HEK293 (cell line): ENCODE measurements at regions not wholly inside any gene's neighbourhood (a gene's known extent, or its start where the extent isn't known, plus 50 kb on each side); places are given as distances from the start of the nearest gene placed in this dataset.
A peak's percentile ranks its signal among the peaks of the same experiment; 100 is the strongest.

Experiments used
- AEBP2 ChIP-seq: fragments of 450-650 bp; formaldehyde crosslinking; IDR thresholded peaks from 2 replicates; pipeline ENCODE4 v1.5.1; 2016; ENCODE audit warnings: missing biosample characterization, missing genetic modification characterization, borderline replicate concordance
- HIC1 ChIP-seq: fragments of 450-650 bp; formaldehyde crosslinking; IDR thresholded peaks from 2 replicates; pipeline ENCODE4 v1.5.1; 2016; ENCODE audit warnings: missing biosample characterization, missing genetic modification characterization
- HOXA7 ChIP-seq: sonication (generic); formaldehyde crosslinking; IDR thresholded peaks from 2 replicates; pipeline ENCODE4 v1.8.1; 2022; ENCODE audit warnings: missing genetic modification reagents, borderline replicate concordance
- KLF10 ChIP-seq: fragments of 450-650 bp; IDR thresholded peaks from 2 replicates; pipeline ENCODE4 v1.5.1; 2018; ENCODE audit warnings: missing biosample characterization, mild to moderate bottlenecking, missing genetic modification characterization
- KLF8 ChIP-seq: fragments of 450-650 bp; formaldehyde crosslinking; IDR thresholded peaks from 2 replicates; pipeline ENCODE4 v1.5.1; 2016; ENCODE audit warnings: missing biosample characterization, missing genetic modification characterization
- OSR2 ChIP-seq: fragments of 450-650 bp; formaldehyde crosslinking; IDR thresholded peaks from 2 replicates; pipeline ENCODE4 v1.5.1; 2016; ENCODE audit warnings: missing biosample characterization, missing genetic modification characterization
- PATZ1 ChIP-seq: fragments of 450-650 bp; formaldehyde crosslinking; IDR thresholded peaks from 2 replicates; pipeline ENCODE4 v1.5.1; 2016; ENCODE audit warnings: missing biosample characterization, missing genetic modification characterization
- REPIN1 ChIP-seq: fragments of 450-650 bp; formaldehyde crosslinking; IDR thresholded peaks from 2 replicates; pipeline ENCODE4 v1.5.1; 2017; ENCODE audit warnings: missing biosample characterization, missing genetic modification characterization, low read depth
- REST ChIP-seq: fragments of 450-650 bp; formaldehyde crosslinking; IDR thresholded peaks from 2 replicates; pipeline ENCODE4 v1.5.1; 2016; ENCODE audit warnings: missing biosample characterization, missing genetic modification characterization
- SCRT1 ChIP-seq: fragments of 450-650 bp; formaldehyde crosslinking; IDR thresholded peaks from 2 replicates; pipeline ENCODE4 v1.5.1; 2016; ENCODE audit warnings: missing biosample characterization, missing genetic modification characterization, borderline replicate concordance
- SETDB1 ChIP-seq: IDR thresholded peaks from one replicate; pipeline ENCODE4 v1.6.1; 2017; ENCODE audit warnings: mild to moderate bottlenecking, low read length, moderate library complexity, mixed read lengths; ENCODE audit not compliant: insufficient read length
- SP3 ChIP-seq: fragments of 450-650 bp; formaldehyde crosslinking; IDR thresholded peaks from 2 replicates; pipeline ENCODE4 v1.5.1; 2016; ENCODE audit warnings: missing biosample characterization, missing genetic modification characterization
- TCF7L2 ChIP-seq: IDR thresholded peaks from 2 replicates; pipeline ENCODE4 v1.6.1; 2011; ENCODE audit warnings: low read depth, mild to moderate bottlenecking, inconsistent platforms, low read length, moderate library complexity, borderline replicate concordance
- ZBTB48 ChIP-seq: fragments of 450-650 bp; formaldehyde crosslinking; IDR thresholded peaks from 2 replicates; pipeline ENCODE4 v1.5.1; 2016; ENCODE audit warnings: missing biosample characterization, missing genetic modification characterization
- ZBTB7A ChIP-seq: fragments of 450-650 bp; formaldehyde crosslinking; IDR thresholded peaks from 2 replicates; pipeline ENCODE4 v1.5.1; 2016; ENCODE audit warnings: low read depth, missing biosample characterization, missing genetic modification characterization
- ZEB2 ChIP-seq: fragments of 450-650 bp; formaldehyde crosslinking; IDR thresholded peaks from 2 replicates; pipeline ENCODE4 v1.5.1; 2016; ENCODE audit warnings: missing biosample characterization, missing genetic modification characterization
- ZNF112 ChIP-seq: fragments of 450-650 bp; formaldehyde crosslinking; IDR thresholded peaks from 2 replicates; pipeline ENCODE4 v1.5.0; 2017; ENCODE audit warnings: missing biosample characterization, missing genetic modification characterization
- ZNF132 ChIP-seq: fragments of 450-650 bp; formaldehyde crosslinking; IDR thresholded peaks from 2 replicates; pipeline ENCODE4 v1.5.1; 2017; ENCODE audit warnings: missing biosample characterization, missing genetic modification characterization, borderline replicate concordance
- ZNF140 ChIP-seq: fragments of 450-650 bp; formaldehyde crosslinking; IDR thresholded peaks from 2 replicates; pipeline ENCODE4 v1.5.1; 2016; ENCODE audit warnings: missing biosample characterization, missing genetic modification characterization
- ZNF24 ChIP-seq: fragments of 450-650 bp; formaldehyde crosslinking; IDR thresholded peaks from 2 replicates; pipeline ENCODE4 v1.5.1; 2016; ENCODE audit warnings: missing biosample characterization, missing genetic modification characterization
- ZNF248 ChIP-seq: fragments of 450-650 bp; formaldehyde crosslinking; IDR thresholded peaks from 2 replicates; pipeline ENCODE4 v1.5.1; 2017; ENCODE audit warnings: missing biosample characterization, missing genetic modification characterization
- ZNF335 ChIP-seq: fragments of 450-650 bp; formaldehyde crosslinking; conservative IDR thresholded peaks from 2 replicates; pipeline ENCODE4 v1.5.1; 2016; ENCODE audit warnings: missing biosample characterization, missing genetic modification characterization
- ZNF341 ChIP-seq: fragments of 450-650 bp; formaldehyde crosslinking; IDR thresholded peaks from 2 replicates; pipeline ENCODE4; 2016; ENCODE audit warnings: low read depth, missing biosample characterization, missing genetic modification characterization
- ZNF48 ChIP-seq: fragments of 450-650 bp; formaldehyde crosslinking; IDR thresholded peaks from 2 replicates; pipeline ENCODE4 v1.5.1; 2016; ENCODE audit warnings: missing biosample characterization, missing genetic modification characterization
- ZNF521 ChIP-seq: fragments of 450-650 bp; formaldehyde crosslinking; IDR thresholded peaks from 2 replicates; pipeline ENCODE4 v1.5.1; 2017; ENCODE audit warnings: missing biosample characterization, mild to moderate bottlenecking, missing genetic modification characterization
- ZNF530 ChIP-seq: fragments of 450-650 bp; formaldehyde crosslinking; IDR thresholded peaks from 2 replicates; pipeline ENCODE4 v1.5.1; 2016; ENCODE audit warnings: low read depth, missing biosample characterization, missing genetic modification characterization
- ZNF670 ChIP-seq: fragments of 450-650 bp; formaldehyde crosslinking; IDR thresholded peaks from 2 replicates; pipeline ENCODE4 v1.5.1; 2016; ENCODE audit warnings: missing biosample characterization, missing genetic modification characterization, low read depth
- ZNF707 ChIP-seq: fragments of 450-650 bp; formaldehyde crosslinking; IDR thresholded peaks from 2 replicates; pipeline ENCODE4 v1.5.1; 2016; ENCODE audit warnings: missing biosample characterization, missing genetic modification characterization
- ZSCAN4 ChIP-seq: fragments of 450-650 bp; formaldehyde crosslinking; IDR thresholded peaks from 2 replicates; pipeline ENCODE4 v1.5.1; 2017; ENCODE audit warnings: missing biosample characterization, missing genetic modification characterization

GRCh38 chr7:155205368-155206317 is 92.0 kb upstream of the INSIG1 start (continued):
- TF ChIP-seq PATZ1 (tag by site-specific recombination) (peak; percentile 96), ZNF670 (tag by site-specific recombination) (no peak), ZBTB48 (tag by site-specific recombination) (peak; percentile 35; the same call in 1 of the 2 replicates), ZSCAN4 (tag by site-specific recombination) (peak; percentile 100), ZNF335 (tag by site-specific recombination) (peak; percentile 95), SCRT1 (tag by site-specific recombination) (peak; percentile 18; the same call in 1 of the 2 replicates), ZNF707 (tag by site-specific recombination) (peak; percentile 77), TCF7L2 (peak; percentile 96), ZNF341 (tag by site-specific recombination) (peak; percentile 93), REST (tag by site-specific recombination) (peak; percentile 91), ZBTB7A (tag by site-specific recombination) (no peak; the same call in 1 of the 2 replicates), KLF10 (tag by site-specific recombination) (peak; percentile 98), ZNF24 (tag by site-specific recombination) (peak; percentile 88), ZNF521 (tag by site-specific recombination) (no peak; the same call in 1 of the 2 replicates), KLF8 (tag by site-specific recombination) (peak; percentile 94), HOXA7 (no peak), AEBP2 (tag by site-specific recombination) (no peak), ZNF140 (tag by site-specific recombination) (no peak), OSR2 (peak; percentile 88), ZNF132 (tag by site-specific recombination) (no peak), SETDB1 (peak; percentile 68), ZNF48 (tag by site-specific recombination) (no peak), ZNF248 (tag by site-specific recombination) (no peak), ZEB2 (tag by site-specific recombination) (peak; percentile 96), SP3 (tag by site-specific recombination) (peak; percentile 94), ZNF112 (tag by site-specific recombination) (no peak; the same call in 1 of the 2 replicates), HIC1 (peak; percentile 99), REPIN1 (no peak; the same call in 1 of the 2 replicates), ZNF530 (no peak)
